Lower lobe of right lung (tissue), 2 donors: ENCODE measurements at regions not wholly inside any gene's neighbourhood (a gene's known extent, or its start where the extent isn't known, plus 50 kb on each side); places are given as distances from the start of the nearest gene placed in this dataset.
"Not testable (repeated sequence)": the region's sequence is repeated elsewhere in the genome, so short reads cannot be mapped to it uniquely, and the experiment has no call there.

ENCODE experiments used
- ATAC-seq, 2 donors: fragments of 200-7000 bp; cut with Tn5 transposase; one replicate each; pipeline ENCODE4 v1.9.1; 2020 to 2022; ENCODE audit warnings: mild to moderate bottlenecking in 2 of 2, moderate library complexity in 2 of 2
- DNase-seq: peaks from one replicate; pipeline ENCODE4 v3.0.0-alpha.2; 2020
- H3K27ac ChIP-seq: fragments of 200-600 bp; one replicate; pipeline ENCODE4 v1.8.0; 2022
- H3K27me3 ChIP-seq: fragments of 200-600 bp; one replicate; pipeline ENCODE4 v1.8.0; 2022; ENCODE audit warnings: low read depth
- H3K36me3 ChIP-seq: fragments of 200-600 bp; one replicate; pipeline ENCODE4 v1.8.0; 2022; ENCODE audit warnings: mild to moderate bottlenecking
- H3K4me1 ChIP-seq: fragments of 200-600 bp; one replicate; pipeline ENCODE4 v1.8.0; 2022
- H3K4me3 ChIP-seq: fragments of 200-600 bp; one replicate; pipeline ENCODE4 v1.8.0; 2022; ENCODE audit warnings: mild to moderate bottlenecking
- H3K9me3 ChIP-seq: fragments of 200-600 bp; one replicate; pipeline ENCODE4 v1.8.0; 2022
- CTCF ChIP-seq: fragments of 200-600 bp; IDR thresholded peaks from one replicate; pipeline ENCODE4 v1.8.0; 2022; ENCODE audit warnings: antibody characterized with exemption, mild to moderate bottlenecking
- intact Hi-C: fragments of 100-400 bp; cut with DNase I; formaldehyde crosslinking; loops from one replicate; pipeline ENCODE4 v1.11.0; 2022
- donor health status: DM: no; HTN: yes; CAD: no; lungs with severe emphysema.

GRCh38 chr22:11060797-11061196 lies 4467.2 kb upstream of the OR11H1 start:
- H3K4me3 ChIP-seq, DNase-seq, intact Hi-C loops, H3K27ac ChIP-seq, H3K36me3 ChIP-seq, H3K4me1 ChIP-seq, H3K27me3 ChIP-seq, ATAC-seq: not testable (repeated sequence)
- peaks cover 15% of the 10 kb centered on the region for H3K9me3 ChIP-seq

- intact Hi-C loops, H3K4me3 ChIP-seq, H3K27me3 ChIP-seq, ATAC-seq, H3K4me1 ChIP-seq, H3K36me3 ChIP-seq, H3K27ac ChIP-seq, DNase-seq, H3K9me3 ChIP-seq: not testable (repeated sequence)
Observed at GRCh38 chr22:11062534-11062933, 4465.5 kb upstream of the OR11H1 start.

- H3K4me1 ChIP-seq, H3K9me3 ChIP-seq, ATAC-seq, H3K36me3 ChIP-seq, intact Hi-C loops, DNase-seq, H3K27ac ChIP-seq, H3K4me3 ChIP-seq, H3K27me3 ChIP-seq: not testable (repeated sequence)
Observed at GRCh38 chr22:11063022-11063685, 4464.8 kb upstream of the OR11H1 start.

- intact Hi-C loops, H3K36me3 ChIP-seq: not testable (repeated sequence)
Observed at GRCh38 chr22:11065210-11065609, 4462.8 kb upstream of the OR11H1 start.

GRCh38 chr22:11065876-11066457 lies 4462.0 kb upstream of the OR11H1 start:
- DNase-seq, H3K4me1 ChIP-seq, H3K9me3 ChIP-seq, H3K27me3 ChIP-seq, intact Hi-C loops, H3K4me3 ChIP-seq, ATAC-seq, H3K36me3 ChIP-seq, H3K27ac ChIP-seq: not testable (repeated sequence)

More at GRCh38 chr22:11065210-11065609, 4462.8 kb upstream of the OR11H1 start:
- H3K4me3 ChIP-seq, H3K27ac ChIP-seq, H3K9me3 ChIP-seq, H3K4me1 ChIP-seq, ATAC-seq, H3K27me3 ChIP-seq, DNase-seq: not testable (repeated sequence)

- no peaks in the 10 kb centered on the region for H3K4me1 ChIP-seq
- H3K27ac ChIP-seq, result no peak overlapping the region
- H3K4me3 ChIP-seq, result no peak overlapping the region
- intact Hi-C loops, result no loop called here
- no peaks in the 10 kb centered on the region for H3K27me3 ChIP-seq
- no peak for TF ChIP-seq CTCF
- H3K36me3 ChIP-seq, result no peaks in the 10 kb centered on the region
- DNase-seq (peak; percentile 57), ATAC-seq (peak; percentile 62 to 86)
- peaks cover 10% of the 10 kb centered on the region for H3K9me3 ChIP-seq
Observed at GRCh38 chr22:11066458-11067285, 4461.3 kb upstream of the OR11H1 start.

- H3K9me3 ChIP-seq, ATAC-seq, H3K36me3 ChIP-seq, intact Hi-C loops, H3K27ac ChIP-seq, H3K27me3 ChIP-seq, H3K4me1 ChIP-seq, H3K4me3 ChIP-seq: not testable (repeated sequence)
- peak; percentile 53 for DNase-seq
Observed at GRCh38 chr22:11067286-11067871, 4460.6 kb upstream of the OR11H1 start.

GRCh38 chr22:11067937-11068336 lies 4460.1 kb upstream of the OR11H1 start:
- intact Hi-C loops, H3K36me3 ChIP-seq, DNase-seq: not testable (repeated sequence)

GRCh38 chr22:11068406-11068805 lies 4459.6 kb upstream of the OR11H1 start:
- H3K36me3 ChIP-seq, H3K9me3 ChIP-seq, ATAC-seq, DNase-seq, H3K27me3 ChIP-seq, H3K27ac ChIP-seq, intact Hi-C loops, H3K4me1 ChIP-seq, H3K4me3 ChIP-seq: not testable (repeated sequence)

More at GRCh38 chr22:11067937-11068336, 4460.1 kb upstream of the OR11H1 start:
- H3K4me3 ChIP-seq, H3K4me1 ChIP-seq, H3K27me3 ChIP-seq, ATAC-seq, H3K27ac ChIP-seq, H3K9me3 ChIP-seq: not testable (repeated sequence)
